HG02623 (cell line): ENCODE measurements at regions not wholly inside any gene's neighbourhood (a gene's known extent, or its start where the extent isn't known, plus 50 kb on each side); places are given as distances from the start of the nearest gene placed in this dataset.
"Not testable (repeated sequence)": the region's sequence is repeated elsewhere in the genome, so short reads cannot be mapped to it uniquely, and the experiment has no call there.

Experiments
- ATAC-seq: cut with Tn5 transposase; IDR thresholded peaks from one replicate; pipeline ENCODE4 v1.9.1; 2021; ENCODE audit warnings: moderate library complexity; ENCODE audit not compliant: unreplicated experiment

DNA sequence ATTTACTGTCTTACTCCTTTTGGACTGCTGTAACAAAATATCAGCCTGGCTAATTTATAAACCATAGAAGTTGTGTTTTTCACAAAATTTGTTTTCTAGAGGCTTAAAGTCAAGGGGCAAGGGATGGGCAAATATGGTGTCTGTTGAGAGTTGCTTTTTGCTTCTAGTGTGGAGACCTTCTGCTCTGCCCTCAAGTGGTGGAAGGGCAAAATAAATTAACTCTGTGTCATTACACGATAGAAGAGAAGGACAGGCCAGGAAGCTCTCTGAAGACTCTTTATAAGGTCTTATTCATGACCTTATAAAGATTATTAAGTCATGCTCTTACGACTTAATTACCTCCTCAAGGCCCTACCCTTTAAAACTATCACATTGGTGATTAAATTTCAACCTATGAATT, 181.2 kb upstream of the LRATD1 start:
- no peak for ATAC-seq

- ATAC-seq: no peak
These were observed 178.3 kb upstream of the LRATD1 start for GRCh38 chr2:14454202-14454601.

- no peak for ATAC-seq
These were observed 172.7 kb upstream of the LRATD1 start for GRCh38 chr2:14459786-14460325.

GRCh38 chr2:14475994-14476393, 156.5 kb upstream of the LRATD1 start:
- ATAC-seq: no peak

GRCh38 chr2:14479486-14479885, 153.0 kb upstream of the LRATD1 start:
- no peak for ATAC-seq

DNA sequence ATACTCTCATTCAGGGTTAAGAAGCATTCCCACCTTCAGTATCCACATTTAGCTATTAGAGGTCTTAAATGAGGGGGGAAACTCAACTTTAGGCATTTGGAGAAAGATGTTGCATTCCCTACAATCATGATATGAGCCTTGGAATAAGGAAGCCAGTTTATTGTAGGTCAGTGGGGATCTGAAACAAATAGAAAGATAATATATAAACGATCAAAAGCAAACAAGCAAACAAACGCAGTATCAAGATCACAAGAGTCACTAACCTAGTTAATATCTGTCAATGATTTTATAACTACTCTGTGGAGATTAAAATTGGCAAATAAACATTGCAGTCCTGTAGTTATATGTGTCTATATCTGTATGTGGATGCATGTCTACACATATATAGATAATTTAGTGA, 152.4 kb upstream of the LRATD1 start:
- no peak for ATAC-seq

- ATAC-seq: no peak
These were observed 151.6 kb upstream of the LRATD1 start for GRCh38 chr2:14480906-14481305.

- ATAC-seq: no peak
These were observed 139.5 kb upstream of the LRATD1 start for GRCh38 chr2:14492920-14493503.

- ATAC-seq: no peak
These were observed 137.8 kb upstream of the LRATD1 start for GRCh38 chr2:14494759-14495158.

- no peak for ATAC-seq
These were observed 131.5 kb upstream of the LRATD1 start for GRCh38 chr2:14501061-14501460.

DNA sequence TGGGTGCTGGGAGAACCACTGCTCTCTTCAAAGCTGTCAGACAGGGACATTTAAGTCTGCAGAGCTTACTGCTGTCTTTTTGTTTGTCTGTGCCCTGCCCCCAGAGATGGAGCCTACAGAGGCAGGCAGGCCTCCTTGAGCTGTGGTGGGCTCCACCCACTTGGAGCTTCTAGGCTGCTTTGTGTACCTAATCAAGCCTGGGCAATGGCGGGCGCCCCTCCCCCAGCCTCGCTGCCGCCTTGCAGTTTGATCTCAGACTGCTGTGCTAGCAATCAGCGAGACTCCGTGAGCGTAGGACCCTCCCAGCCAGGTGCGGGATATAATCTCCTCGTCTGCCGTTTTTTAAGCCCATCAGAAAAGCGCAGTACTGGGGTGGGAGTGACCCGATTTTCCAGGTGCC, 125.6 kb upstream of the LRATD1 start:
- ATAC-seq: not testable (repeated sequence)

DNA sequence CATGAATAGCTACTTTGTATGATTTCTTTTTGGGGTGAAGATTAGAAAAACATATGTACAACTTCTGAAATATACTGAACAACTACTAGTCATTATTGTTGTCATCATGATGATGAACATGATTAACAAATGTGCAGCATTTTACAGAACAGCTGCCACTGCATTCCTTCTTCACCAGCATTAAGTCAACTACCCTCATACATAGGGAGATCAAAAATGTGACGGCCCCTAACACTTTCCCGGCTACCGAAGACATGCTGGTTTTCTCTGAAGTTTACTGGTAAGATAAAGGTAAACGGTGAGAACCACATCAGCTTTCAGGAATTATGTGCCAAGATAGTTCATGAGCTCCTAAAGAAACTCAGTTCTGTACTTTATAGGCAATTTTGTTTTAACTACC, 121.0 kb upstream of the LRATD1 start:
- no peak for ATAC-seq

GRCh38 chr2:14513903-14514302, 118.6 kb upstream of the LRATD1 start:
- no peak for ATAC-seq

- no peak for ATAC-seq
These were observed 115.7 kb upstream of the LRATD1 start for GRCh38 chr2:14516844-14517243.

GRCh38 chr2:14517731-14518130, 114.8 kb upstream of the LRATD1 start:
- ATAC-seq: no peak

- no peak for ATAC-seq
These were observed 112.1 kb upstream of the LRATD1 start for GRCh38 chr2:14520385-14520945.

DNA sequence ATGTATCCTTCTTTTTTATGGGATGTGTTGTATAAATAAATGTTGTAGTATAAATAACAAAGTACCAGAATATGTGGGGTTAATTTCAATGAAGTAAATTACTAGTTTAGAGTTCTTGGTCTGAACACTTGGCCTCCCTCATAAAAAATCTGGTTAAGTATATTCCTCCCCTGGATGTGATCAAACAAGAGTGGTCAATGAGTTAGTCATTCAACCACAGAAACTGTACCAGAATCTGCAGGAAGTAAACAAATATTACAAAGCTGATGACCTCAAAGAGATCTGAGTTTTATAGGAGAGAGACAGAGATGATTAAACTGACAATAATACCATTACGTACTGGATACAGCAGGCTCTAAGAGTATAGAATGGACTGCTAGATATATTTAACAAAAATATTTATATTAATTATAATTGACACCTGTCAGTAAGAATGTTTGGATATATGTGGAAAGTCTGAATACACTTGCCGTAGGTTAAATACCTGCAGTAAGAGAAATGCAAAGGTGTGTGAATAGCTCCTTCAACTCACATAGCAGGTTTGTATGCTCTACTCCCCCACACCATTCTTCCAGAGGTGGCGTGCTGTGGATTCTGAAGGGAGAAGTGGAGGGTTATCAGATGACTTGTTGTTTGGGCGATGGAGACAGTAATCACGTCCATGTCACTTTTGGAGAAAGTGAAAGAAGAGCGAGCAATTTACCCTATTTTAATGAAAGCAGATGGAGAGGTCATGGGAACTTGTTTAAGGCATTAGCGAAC, 108.3 kb upstream of the LRATD1 start:
- no peak for ATAC-seq

- no peak for ATAC-seq
These were observed 107.8 kb upstream of the LRATD1 start for GRCh38 chr2:14524803-14525080.

- no peak for ATAC-seq
These were observed 102.0 kb upstream of the LRATD1 start for GRCh38 chr2:14530506-14530905.

GRCh38 chr2:14533131-14533757, 99.3 kb upstream of the LRATD1 start:
- no peak for ATAC-seq

DNA sequence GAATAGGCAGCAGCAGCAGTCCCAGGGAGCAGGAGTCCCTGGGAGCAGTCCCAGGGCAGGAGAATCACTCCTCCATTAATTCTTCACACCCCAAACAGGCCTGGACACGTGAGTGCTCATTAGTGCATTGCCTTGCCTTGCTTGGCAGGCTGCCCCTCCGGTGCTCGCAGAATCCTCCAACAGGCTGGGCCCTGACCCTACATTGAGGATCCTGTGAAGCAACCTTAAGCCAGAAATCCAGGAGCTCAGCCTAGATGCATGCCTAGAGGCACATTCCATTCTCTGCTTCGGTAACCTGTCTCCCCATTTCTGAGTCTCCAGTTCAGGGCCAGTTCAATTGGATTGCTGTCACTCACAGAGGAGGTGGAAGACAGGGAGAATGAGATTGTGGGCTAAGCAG, 97.4 kb upstream of the LRATD1 start:
- no peak for ATAC-seq

- ATAC-seq: no peak
These were observed 95.5 kb upstream of the LRATD1 start for GRCh38 chr2:14536976-14537375.
